Suprapubic skin (tissue), 4 donors: ENCODE measurements at regions not wholly inside any gene's neighbourhood (a gene's known extent, or its start where the extent isn't known, plus 50 kb on each side); places are given as distances from the start of the nearest gene placed in this dataset.
"Not testable (repeated sequence)": the region's sequence is repeated elsewhere in the genome, so short reads cannot be mapped to it uniquely, and the experiment has no call there.

Experiments
- CTCF ChIP-seq, 2 donors: fragments of 200-600 bp in 1 of 2; fragments of 450-650 bp in 1 of 2; sonication (generic) in 1 of 2; IDR thresholded peaks; one replicate each; pipeline ENCODE4 v1.5.1; 2016 to 2019; ENCODE audit warnings: antibody characterized with exemption in 2 of 2, mild to moderate bottlenecking in 1 of 2, moderate library complexity in 1 of 2
- POLR2A ChIP-seq, 2 donors: fragments of 450-650 bp; IDR thresholded peaks; one replicate each; pipeline ENCODE4 v1.6.1; 2017; ENCODE audit warnings: antibody characterized with exemption in 2 of 2, mild to moderate bottlenecking in 2 of 2, moderate library complexity in 2 of 2
- POLR2AphosphoS5 ChIP-seq, 3 donors: sonication (generic); formaldehyde crosslinking; IDR thresholded peaks; one replicate each; pipeline ENCODE4 v1.6.1; 2017; ENCODE audit warnings: antibody characterized with exemption in 3 of 3

GRCh38 chr3:87813503-87813902 lies 245.3 kb downstream of the CGGBP1 start:
- TF ChIP-seq CTCF, POLR2A, POLR2AphosphoS5 (IDR thresholded peaks at IDR 0.05): not testable (repeated sequence)
